Activated CD8-positive, alpha-beta T cell treated with anti-CD3 and anti-CD28 coated beads for 36 hours (primary cell): ENCODE measurements at regions not wholly inside any gene's neighbourhood (a gene's known extent, or its start where the extent isn't known, plus 50 kb on each side); places are given as distances from the start of the nearest gene placed in this dataset.

ENCODE experiments used
- ATAC-seq: fragments of 200-7000 bp; cut with Tn5 transposase; one replicate; pipeline ENCODE4 v1.10.0; 2021; ENCODE audit warnings: mild to moderate bottlenecking, moderate library complexity
- CTCF ChIA-PET: fragments of 350-600 bp; sonication (Branson Sonifier 250); formaldehyde crosslinking; loops from one replicate; lab custom pipeline; 2021; ENCODE audit warnings: antibody characterized with exemption; lab: Charles Lee
- POLR2A ChIA-PET: fragments of 350-600 bp; sonication (Branson Sonifier 250); formaldehyde crosslinking; loops from one replicate; lab custom pipeline; 2021; ENCODE audit warnings: antibody characterized with exemption; lab: Charles Lee
- DNase-seq: peaks from one replicate; pipeline ENCODE4 v3.0.0-alpha.2; 2020
- H3K27ac Mint-ChIP-seq: one replicate; pipeline ENCODE4 v1.8.0; 2021; ENCODE audit warnings: mild to moderate bottlenecking, mixed read lengths
- H3K27me3 Mint-ChIP-seq: one replicate; pipeline ENCODE4 v1.8.0; 2021; ENCODE audit warnings: mixed read lengths
- H3K36me3 Mint-ChIP-seq: one replicate; pipeline ENCODE4 v1.8.0; 2021; ENCODE audit warnings: low read depth, mixed read lengths
- H3K4me1 Mint-ChIP-seq: one replicate; pipeline ENCODE4 v1.8.0; 2021; ENCODE audit warnings: low read depth, mixed read lengths
- H3K4me3 Mint-ChIP-seq: one replicate; pipeline ENCODE4 v1.8.0; 2021; ENCODE audit warnings: mild to moderate bottlenecking, moderate library complexity, mixed read lengths
- H3K9me3 Mint-ChIP-seq: one replicate; pipeline ENCODE4 v1.8.0; 2021; ENCODE audit warnings: mixed read lengths
- intact Hi-C: fragments of 100-400 bp; cut with micrococcal nuclease; formaldehyde crosslinking; loops from one replicate; pipeline ENCODE4 v1.10.0; 2022
- TF ChIP-seq, protein P1 (sequence below): fragments of 200-600 bp; IDR thresholded peaks from one replicate; pipeline ENCODE4 v1.8.0; 2022; ENCODE audit warnings: antibody characterized with exemption, mild to moderate bottlenecking

DNA sequence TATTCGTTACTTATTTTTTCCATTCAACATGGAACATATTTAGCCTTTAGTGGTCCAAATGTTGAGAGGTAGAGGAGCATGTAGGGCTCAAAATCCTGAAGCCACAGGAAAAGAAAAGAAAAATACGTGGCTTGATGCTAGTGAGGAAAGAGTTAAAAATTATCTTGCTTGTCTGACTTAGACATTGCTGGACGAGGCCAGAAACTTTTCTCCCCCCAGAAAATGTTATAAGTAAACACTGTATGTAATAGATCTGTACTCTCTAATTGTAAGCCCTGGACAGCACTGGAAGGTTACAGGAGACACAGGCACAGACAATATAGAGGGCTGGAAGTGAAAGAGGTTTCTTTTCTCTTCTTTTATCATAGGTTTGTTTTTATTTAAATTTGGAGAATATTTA is 165.6 kb downstream of the ZFP64 start:
- H3K27me3 Mint-ChIP-seq, result no peaks in the 10 kb centered on the region
- intact Hi-C loops, result no loop called here
- ChIA-PET POLR2A (no interaction called here), CTCF (no interaction called here)
- no peak overlapping the region for H3K27ac Mint-ChIP-seq
- H3K4me1 Mint-ChIP-seq, result peaks cover 4% of the 10 kb centered on the region
- H3K9me3 Mint-ChIP-seq, result no peaks in the 10 kb centered on the region
- TF ChIP-seq, protein P1, sequence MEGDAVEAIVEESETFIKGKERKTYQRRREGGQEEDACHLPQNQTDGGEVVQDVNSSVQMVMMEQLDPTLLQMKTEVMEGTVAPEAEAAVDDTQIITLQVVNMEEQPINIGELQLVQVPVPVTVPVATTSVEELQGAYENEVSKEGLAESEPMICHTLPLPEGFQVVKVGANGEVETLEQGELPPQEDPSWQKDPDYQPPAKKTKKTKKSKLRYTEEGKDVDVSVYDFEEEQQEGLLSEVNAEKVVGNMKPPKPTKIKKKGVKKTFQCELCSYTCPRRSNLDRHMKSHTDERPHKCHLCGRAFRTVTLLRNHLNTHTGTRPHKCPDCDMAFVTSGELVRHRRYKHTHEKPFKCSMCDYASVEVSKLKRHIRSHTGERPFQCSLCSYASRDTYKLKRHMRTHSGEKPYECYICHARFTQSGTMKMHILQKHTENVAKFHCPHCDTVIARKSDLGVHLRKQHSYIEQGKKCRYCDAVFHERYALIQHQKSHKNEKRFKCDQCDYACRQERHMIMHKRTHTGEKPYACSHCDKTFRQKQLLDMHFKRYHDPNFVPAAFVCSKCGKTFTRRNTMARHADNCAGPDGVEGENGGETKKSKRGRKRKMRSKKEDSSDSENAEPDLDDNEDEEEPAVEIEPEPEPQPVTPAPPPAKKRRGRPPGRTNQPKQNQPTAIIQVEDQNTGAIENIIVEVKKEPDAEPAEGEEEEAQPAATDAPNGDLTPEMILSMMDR, result no peak
- no peak overlapping the region for H3K4me3 Mint-ChIP-seq
- ATAC-seq, result no peak
- H3K36me3 Mint-ChIP-seq, result no peaks in the 10 kb centered on the region
- DNase-seq, result no peak

GRCh38 chr20:52019313-52019712 is 172.3 kb downstream of the ZFP64 start:
- no peak for ATAC-seq
- H3K9me3 Mint-ChIP-seq, result no peaks in the 10 kb centered on the region
- H3K4me3 Mint-ChIP-seq, result no peak overlapping the region
- no peaks in the 10 kb centered on the region for H3K27me3 Mint-ChIP-seq
- TF ChIP-seq, protein P1, result no peak
- H3K4me1 Mint-ChIP-seq, result no peaks in the 10 kb centered on the region
- H3K27ac Mint-ChIP-seq, result no peak overlapping the region
- H3K36me3 Mint-ChIP-seq, result no peaks in the 10 kb centered on the region
- CTCF ChIA-PET, result no interaction called here
- DNase-seq, result no peak
- POLR2A ChIA-PET, result no interaction called here
- intact Hi-C loops, result no loop called here

DNA sequence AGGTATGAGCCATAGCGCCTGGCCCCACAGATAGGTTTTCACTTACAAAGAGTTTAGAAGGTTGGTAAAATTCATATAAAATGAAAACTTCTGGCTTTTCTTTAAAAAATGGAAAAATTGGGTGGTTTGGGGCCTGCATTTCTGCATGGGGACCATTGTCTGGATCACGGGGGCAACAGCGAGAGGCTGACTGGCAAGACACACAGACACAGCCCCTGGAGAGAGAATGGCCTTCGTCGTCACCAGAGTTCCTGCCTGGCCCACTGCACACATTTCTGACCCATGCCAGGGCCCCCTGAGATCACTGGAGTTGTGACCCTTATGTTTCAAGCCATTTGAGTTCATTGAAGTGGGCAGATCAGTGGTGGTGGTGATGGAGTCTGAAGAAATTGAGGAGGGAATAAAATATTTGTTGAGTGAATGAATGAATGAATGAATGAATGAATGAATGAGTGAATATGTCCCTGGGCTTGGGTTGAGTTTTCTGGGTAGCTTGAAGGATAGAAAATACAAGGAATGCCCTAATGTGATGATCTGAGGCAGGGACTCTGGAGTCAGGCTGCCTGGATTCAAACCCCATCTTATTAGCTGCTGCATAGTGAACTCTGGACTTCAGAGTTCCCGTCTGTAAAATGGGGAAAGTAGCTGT is 173.8 kb downstream of the ZFP64 start:
- POLR2A ChIA-PET, result no interaction called here
- TF ChIP-seq, protein P1, result no peak
- Mint-ChIP-seq H3K4me1 (no peaks in the 10 kb centered on the region), H3K4me3 (no peak overlapping the region), H3K9me3 (no peaks in the 10 kb centered on the region), H3K27ac (no peak overlapping the region), H3K27me3 (no peaks in the 10 kb centered on the region), H3K36me3 (no peaks in the 10 kb centered on the region)
- intact Hi-C loops, result no loop called here
- no peak for DNase-seq
- CTCF ChIA-PET, result no interaction called here
- ATAC-seq, result no peak

- intact Hi-C loops, result no loop called here
- TF ChIP-seq, protein P1, result no peak
Observed at GRCh38 chr20:52016022-52016421, 175.6 kb downstream of the ZFP64 start.

GRCh38 chr20:52015155-52015554 is 176.4 kb downstream of the ZFP64 start:
- DNase-seq, result no peak
- Mint-ChIP-seq H3K27me3 (no peaks in the 10 kb centered on the region), H3K36me3 (no peaks in the 10 kb centered on the region), H3K4me1 (no peaks in the 10 kb centered on the region), H3K4me3 (no peak overlapping the region), H3K27ac (no peak overlapping the region), H3K9me3 (peaks cover 14% of the 10 kb centered on the region)
- ATAC-seq, result no peak
- intact Hi-C loops, result no loop called here
- TF ChIP-seq, protein P1, result no peak
- ChIA-PET CTCF (no interaction called here), POLR2A (no interaction called here)

More at GRCh38 chr20:52016022-52016421, 175.6 kb downstream of the ZFP64 start:
- H3K27ac Mint-ChIP-seq, result no peak overlapping the region
- H3K4me3 Mint-ChIP-seq, result no peak overlapping the region
- H3K4me1 Mint-ChIP-seq, result no peaks in the 10 kb centered on the region
- no peaks in the 10 kb centered on the region for H3K27me3 Mint-ChIP-seq
- H3K9me3 Mint-ChIP-seq, result peaks cover 6% of the 10 kb centered on the region
- ATAC-seq, result no peak
- ChIA-PET CTCF (no interaction called here), POLR2A (no interaction called here)
- no peak for DNase-seq
- H3K36me3 Mint-ChIP-seq, result no peaks in the 10 kb centered on the region
